ENCODE measurements at regions not wholly inside any gene's neighbourhood (a gene's known extent, or its start where the extent isn't known, plus 50 kb on each side); places are given as distances from the start of the nearest gene placed in this dataset.

DNA sequence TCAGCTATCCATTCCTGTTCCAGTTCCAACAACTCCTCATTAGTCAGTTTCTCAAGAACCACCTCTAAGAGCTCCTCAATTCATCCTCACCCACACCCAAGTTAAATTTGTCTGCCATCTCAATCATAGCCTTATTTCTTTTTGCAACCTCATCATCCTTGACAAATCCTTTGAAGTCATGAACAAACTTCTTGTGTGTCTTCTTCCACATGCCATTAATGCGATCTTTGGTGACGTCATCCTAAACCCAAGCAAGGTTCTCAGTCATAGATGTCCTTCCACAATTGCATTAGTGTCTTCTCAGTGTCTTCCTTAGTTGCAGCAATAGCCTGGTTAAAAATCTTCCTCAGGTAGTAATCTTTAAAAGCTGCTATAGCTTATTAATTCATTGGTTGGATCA, 71.2 kb upstream of the FSIP2 start:
- in situ Hi-C loops (cut with HindIII; ENCODE audit: low pct_unique_long_range_greater_than_20kb, low sequenced_read_pairs), result no loop called here
- H3K9me3 ChIP-seq (ENCODE audit: control insufficient read depth, insufficient read depth, low read depth, low read length), result no peaks in the 10 kb centered on the region

DNA sequence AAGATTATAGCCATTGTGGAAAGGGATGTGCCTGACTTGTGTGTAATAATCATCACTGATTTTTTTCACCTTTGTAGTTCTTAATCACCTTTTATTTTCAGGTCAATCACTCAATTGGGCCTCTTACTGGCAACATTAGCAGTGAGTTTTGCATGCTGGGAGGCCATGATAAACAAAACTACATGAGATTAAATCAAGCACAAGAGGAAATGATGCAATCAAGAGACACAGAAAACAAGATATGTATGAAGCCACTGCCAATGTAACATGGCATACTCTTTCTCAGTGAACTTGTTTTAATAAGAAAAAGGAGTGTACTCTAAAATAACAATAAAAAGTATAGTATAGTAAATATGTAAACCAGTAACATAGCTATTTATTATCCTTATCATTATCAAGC, 69.9 kb upstream of the FSIP2 start:
- no peaks in the 10 kb centered on the region for H3K27me3 ChIP-seq (ENCODE audit: control insufficient read depth, insufficient read depth, low read length)
- no peak overlapping the region for H3K4me3 ChIP-seq (ENCODE audit: low read depth in 2 of 2, low read length in 2 of 2)
- TF ChIP-seq POLR2AphosphoS5 (IDR thresholded peaks at IDR 0.05; ENCODE audit: low read depth, low read length), result no peak
- no peak for TF ChIP-seq SIN3A (IDR thresholded peaks at IDR 0.05; ENCODE audit: borderline replicate concordance, insufficient read depth, low read depth, low read length)
- TF ChIP-seq TCF7L2 (IDR thresholded peaks at IDR 0.05; ENCODE audit: low read depth, low read length), result no peak
- TF ChIP-seq, protein P1, sequence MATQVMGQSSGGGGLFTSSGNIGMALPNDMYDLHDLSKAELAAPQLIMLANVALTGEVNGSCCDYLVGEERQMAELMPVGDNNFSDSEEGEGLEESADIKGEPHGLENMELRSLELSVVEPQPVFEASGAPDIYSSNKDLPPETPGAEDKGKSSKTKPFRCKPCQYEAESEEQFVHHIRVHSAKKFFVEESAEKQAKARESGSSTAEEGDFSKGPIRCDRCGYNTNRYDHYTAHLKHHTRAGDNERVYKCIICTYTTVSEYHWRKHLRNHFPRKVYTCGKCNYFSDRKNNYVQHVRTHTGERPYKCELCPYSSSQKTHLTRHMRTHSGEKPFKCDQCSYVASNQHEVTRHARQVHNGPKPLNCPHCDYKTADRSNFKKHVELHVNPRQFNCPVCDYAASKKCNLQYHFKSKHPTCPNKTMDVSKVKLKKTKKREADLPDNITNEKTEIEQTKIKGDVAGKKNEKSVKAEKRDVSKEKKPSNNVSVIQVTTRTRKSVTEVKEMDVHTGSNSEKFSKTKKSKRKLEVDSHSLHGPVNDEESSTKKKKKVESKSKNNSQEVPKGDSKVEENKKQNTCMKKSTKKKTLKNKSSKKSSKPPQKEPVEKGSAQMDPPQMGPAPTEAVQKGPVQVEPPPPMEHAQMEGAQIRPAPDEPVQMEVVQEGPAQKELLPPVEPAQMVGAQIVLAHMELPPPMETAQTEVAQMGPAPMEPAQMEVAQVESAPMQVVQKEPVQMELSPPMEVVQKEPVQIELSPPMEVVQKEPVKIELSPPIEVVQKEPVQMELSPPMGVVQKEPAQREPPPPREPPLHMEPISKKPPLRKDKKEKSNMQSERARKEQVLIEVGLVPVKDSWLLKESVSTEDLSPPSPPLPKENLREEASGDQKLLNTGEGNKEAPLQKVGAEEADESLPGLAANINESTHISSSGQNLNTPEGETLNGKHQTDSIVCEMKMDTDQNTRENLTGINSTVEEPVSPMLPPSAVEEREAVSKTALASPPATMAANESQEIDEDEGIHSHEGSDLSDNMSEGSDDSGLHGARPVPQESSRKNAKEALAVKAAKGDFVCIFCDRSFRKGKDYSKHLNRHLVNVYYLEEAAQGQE (IDR thresholded peaks at IDR 0.05; ENCODE audit: insufficient read depth in 1 of 2, low read depth in 2 of 2, low read length in 1 of 2), result no peak
- TF ChIP-seq, protein P2, sequence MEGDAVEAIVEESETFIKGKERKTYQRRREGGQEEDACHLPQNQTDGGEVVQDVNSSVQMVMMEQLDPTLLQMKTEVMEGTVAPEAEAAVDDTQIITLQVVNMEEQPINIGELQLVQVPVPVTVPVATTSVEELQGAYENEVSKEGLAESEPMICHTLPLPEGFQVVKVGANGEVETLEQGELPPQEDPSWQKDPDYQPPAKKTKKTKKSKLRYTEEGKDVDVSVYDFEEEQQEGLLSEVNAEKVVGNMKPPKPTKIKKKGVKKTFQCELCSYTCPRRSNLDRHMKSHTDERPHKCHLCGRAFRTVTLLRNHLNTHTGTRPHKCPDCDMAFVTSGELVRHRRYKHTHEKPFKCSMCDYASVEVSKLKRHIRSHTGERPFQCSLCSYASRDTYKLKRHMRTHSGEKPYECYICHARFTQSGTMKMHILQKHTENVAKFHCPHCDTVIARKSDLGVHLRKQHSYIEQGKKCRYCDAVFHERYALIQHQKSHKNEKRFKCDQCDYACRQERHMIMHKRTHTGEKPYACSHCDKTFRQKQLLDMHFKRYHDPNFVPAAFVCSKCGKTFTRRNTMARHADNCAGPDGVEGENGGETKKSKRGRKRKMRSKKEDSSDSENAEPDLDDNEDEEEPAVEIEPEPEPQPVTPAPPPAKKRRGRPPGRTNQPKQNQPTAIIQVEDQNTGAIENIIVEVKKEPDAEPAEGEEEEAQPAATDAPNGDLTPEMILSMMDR (IDR thresholded peaks at IDR 0.05), result no peak
- BruUV-seq (replicated peaks), result no TSS peak
- POLR2A ChIA-PET, result no interaction called here
- no peaks in the 10 kb centered on the region for H3K9me3 ChIP-seq (ENCODE audit: control insufficient read depth, insufficient read depth, low read depth, low read length)
- H3K4me1 ChIP-seq (ENCODE audit: control insufficient read depth, insufficient read depth, low read length), result no peaks in the 10 kb centered on the region
- CTCF ChIA-PET, result no interaction called here
- in situ Hi-C loops (cut with HindIII; ENCODE audit: low pct_unique_long_range_greater_than_20kb, low sequenced_read_pairs) (no loop called here), intact Hi-C loops (cut with micrococcal nuclease; ENCODE audit: unreplicated experiment) (no loop called here)
- DNase-seq (ENCODE audit: low read depth, low spot score) (no peak), ATAC-seq (no peak)
- no peaks in the 10 kb centered on the region; the same call in 1 of the 2 replicates for H3K36me3 ChIP-seq (ENCODE audit: control insufficient read depth, insufficient read depth, low read length)
- no peak overlapping the region; the same call in 1 of the 2 replicates for H3K27ac ChIP-seq (ENCODE audit: low read length)

More for the DNA sequence above, 71.2 kb upstream of the FSIP2 start:
- intact Hi-C loops (cut with micrococcal nuclease; ENCODE audit: unreplicated experiment), result no loop called here
- no peak overlapping the region for H3K4me3 ChIP-seq (ENCODE audit: low read depth in 2 of 2, low read length in 2 of 2)
- no peaks in the 10 kb centered on the region for H3K36me3 ChIP-seq (ENCODE audit: control insufficient read depth, insufficient read depth, low read length)
- TF ChIP-seq TCF7L2 (IDR thresholded peaks at IDR 0.05; ENCODE audit: low read depth, low read length) (no peak), SIN3A (IDR thresholded peaks at IDR 0.05; ENCODE audit: borderline replicate concordance, insufficient read depth, low read depth, low read length) (no peak), POLR2AphosphoS5 (IDR thresholded peaks at IDR 0.05; ENCODE audit: low read depth, low read length) (no peak)
- TF ChIP-seq, protein P1 (IDR thresholded peaks at IDR 0.05; ENCODE audit: insufficient read depth in 1 of 2, low read depth in 2 of 2, low read length in 1 of 2), result no peak
- TF ChIP-seq, protein P2 (IDR thresholded peaks at IDR 0.05), result no peak
- no peak overlapping the region for H3K27ac ChIP-seq (ENCODE audit: low read length)
- BruUV-seq (replicated peaks), result no TSS peak
- ChIA-PET POLR2A (no interaction called here), CTCF (no interaction called here)
- H3K27me3 ChIP-seq (ENCODE audit: control insufficient read depth, insufficient read depth, low read length), result no peaks in the 10 kb centered on the region
- ATAC-seq, result no peak
- no peaks in the 10 kb centered on the region for H3K4me1 ChIP-seq (ENCODE audit: control insufficient read depth, insufficient read depth, low read length)
- no peak for DNase-seq (ENCODE audit: low read depth, low spot score)

All from Panc1 (cell line).